HG02571 (cell line): ENCODE measurements at regions not wholly inside any gene's neighbourhood (a gene's known extent, or its start where the extent isn't known, plus 50 kb on each side); places are given as distances from the start of the nearest gene placed in this dataset.
A peak's percentile ranks its signal among the peaks of the same experiment; 100 is the strongest.

Experiments
- ATAC-seq: cut with Tn5 transposase; IDR thresholded peaks from one replicate; pipeline ENCODE4 v1.9.1; 2021; ENCODE audit warnings: mild to moderate bottlenecking, moderate library complexity; ENCODE audit not compliant: unreplicated experiment

DNA sequence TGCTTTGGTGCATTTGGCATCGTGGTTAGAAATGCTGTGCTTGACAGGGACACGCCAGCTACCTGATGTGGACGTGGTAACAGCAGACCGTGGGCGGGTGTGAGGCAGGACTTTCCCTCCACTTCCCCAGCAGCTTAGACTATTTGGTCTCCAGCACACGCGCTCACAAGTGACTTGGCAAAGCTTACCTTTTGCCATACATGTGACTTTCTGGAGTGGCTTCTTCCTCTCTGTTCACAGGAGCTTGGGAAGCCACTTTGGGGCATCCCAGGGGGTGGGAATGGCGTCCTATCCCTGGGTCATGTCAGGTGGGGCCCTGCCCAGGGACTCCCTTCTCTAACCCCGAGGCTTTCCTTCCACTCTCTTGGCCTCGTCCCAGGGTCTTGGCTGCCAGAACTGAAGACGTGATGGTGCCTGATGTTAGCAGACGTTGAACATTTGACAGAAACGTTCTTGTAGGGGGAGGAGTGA is 228.7 kb upstream of the KLF6 start:
- peak; percentile 89 for ATAC-seq

GRCh38 chr10:4012848-4013247 is 227.8 kb upstream of the KLF6 start:
- no peak for ATAC-seq

DNA sequence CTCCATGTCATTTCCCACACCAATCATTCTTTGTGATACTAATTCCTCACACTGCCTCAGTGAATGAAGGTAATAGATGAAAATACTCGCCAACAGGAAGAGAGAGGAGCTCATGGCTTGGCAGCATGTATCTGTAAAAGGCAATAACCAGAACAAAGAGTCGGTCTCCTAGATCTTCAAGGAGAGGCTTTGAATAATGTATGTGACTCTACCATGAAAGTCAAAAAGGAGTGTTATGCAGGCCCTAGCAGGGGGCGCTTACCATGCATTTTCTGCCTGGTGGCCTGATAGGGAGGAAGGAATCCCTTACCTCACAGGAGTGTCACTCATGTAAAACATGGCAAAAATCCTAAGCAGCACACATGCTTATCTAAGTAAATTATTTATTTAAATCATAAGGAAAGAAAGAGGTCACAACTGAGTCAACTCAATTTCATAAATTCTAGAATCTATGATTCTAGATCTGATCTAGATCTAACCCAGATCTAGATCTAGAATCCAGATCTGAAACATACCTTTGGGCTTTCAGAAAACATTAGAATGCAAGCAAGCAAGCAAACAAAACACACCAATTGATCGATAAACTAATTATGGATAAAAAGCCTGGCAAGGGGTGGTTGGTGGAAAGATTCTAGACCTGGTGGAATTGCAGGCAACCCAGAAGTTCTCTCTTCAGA is 226.3 kb upstream of the KLF6 start:
- no peak for ATAC-seq

DNA sequence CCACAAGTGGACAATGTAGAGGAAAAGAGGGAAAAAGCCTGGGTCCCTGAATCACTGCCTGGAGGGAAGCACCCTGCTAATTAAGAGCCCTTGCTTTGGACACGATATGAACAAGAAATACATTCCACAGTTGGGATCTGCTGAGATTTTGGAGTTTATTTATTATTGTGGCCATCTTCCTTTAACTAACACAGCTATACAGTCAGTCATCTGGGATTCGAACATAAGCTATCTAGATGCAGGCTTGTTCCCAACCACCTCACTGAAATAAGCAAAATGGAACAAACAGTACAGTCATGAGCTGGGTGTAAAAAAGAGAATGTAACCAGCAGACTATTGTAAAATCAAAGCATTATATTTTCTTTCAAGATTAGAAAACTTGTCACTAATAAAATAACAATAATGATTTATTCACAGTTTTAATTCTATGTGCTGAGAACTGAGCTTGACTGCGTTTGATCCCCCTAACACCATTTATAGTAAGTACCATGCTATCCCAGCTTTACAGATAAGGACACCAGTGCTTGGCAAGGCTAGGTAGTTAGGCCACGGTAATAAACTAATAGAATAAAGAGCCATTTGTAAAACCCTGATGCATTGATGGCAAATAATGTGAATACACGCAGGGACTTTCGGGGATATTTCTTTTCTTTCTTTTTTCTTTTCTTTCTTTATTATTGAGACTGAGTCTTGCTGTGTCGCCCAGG is 223.8 kb upstream of the KLF6 start:
- ATAC-seq, result no peak

GRCh38 chr10:4007771-4008170 is 222.8 kb upstream of the KLF6 start:
- no peak for ATAC-seq

- ATAC-seq, result no peak
Observed at GRCh38 chr10:4006858-4007257, 221.8 kb upstream of the KLF6 start.

DNA sequence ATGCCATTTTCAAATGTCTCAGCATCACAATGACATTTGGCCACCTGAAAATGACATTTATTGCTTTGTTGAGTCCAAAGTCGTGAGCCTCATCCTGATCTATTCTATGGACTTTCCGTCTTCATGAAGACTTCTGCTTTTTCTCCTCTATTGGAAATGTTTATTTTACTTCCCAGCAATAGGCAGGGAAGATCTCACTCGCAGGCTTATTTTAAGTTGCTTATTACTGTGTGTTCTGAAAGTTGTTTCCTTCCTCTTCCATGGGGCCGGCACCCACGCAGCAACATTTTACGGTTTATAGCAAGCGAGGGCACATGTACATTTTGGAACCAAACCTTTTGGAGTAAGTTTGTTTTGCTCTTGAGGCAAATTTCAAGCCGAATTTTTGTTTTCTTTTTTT is 221.0 kb upstream of the KLF6 start:
- no peak for ATAC-seq

DNA sequence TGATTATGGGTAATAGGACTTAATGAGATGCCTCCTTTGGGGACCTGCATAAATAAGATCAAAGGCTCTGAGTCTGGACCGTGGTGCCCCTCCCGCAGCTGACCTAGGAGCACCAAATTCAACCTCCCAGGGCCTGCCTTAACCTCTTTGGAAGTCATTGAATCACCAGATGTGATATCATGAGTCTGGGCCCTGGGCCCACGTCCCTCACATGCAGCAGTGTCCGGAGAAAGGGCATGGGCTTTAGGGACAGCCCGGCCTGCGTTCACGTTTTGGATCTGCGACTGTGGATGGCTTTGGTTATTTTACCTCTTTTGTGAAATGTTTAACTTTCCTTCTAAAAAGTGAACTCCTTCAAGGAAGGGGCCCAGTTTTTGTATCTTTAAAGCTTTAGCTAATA is 220.0 kb upstream of the KLF6 start:
- ATAC-seq, result no peak

GRCh38 chr10:4004144-4004543 is 219.1 kb upstream of the KLF6 start:
- ATAC-seq, result no peak

- no peak for ATAC-seq
Observed at GRCh38 chr10:4003348-4003973, 218.5 kb upstream of the KLF6 start.

DNA sequence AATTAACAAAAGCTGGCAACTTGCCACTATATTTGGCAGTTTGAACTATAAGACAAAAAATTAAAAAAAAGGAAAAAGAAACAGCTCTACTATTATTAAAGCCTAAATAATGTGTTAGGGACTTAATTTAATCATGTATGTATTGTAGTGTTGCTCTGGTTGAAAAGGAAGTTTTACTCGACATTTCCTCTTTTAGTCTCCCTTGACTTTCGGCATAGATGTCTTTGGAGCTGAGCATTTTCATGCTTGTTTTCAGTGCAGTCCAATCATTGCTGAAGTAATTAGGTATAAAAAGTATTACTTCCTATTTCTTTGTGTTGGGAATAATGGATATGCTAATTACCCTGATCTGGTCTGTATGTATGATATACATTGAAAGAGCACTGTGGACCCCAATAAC is 216.8 kb upstream of the KLF6 start:
- ATAC-seq, result no peak

- no peak for ATAC-seq
Observed at GRCh38 chr10:3999642-4000041, 214.6 kb upstream of the KLF6 start.

DNA sequence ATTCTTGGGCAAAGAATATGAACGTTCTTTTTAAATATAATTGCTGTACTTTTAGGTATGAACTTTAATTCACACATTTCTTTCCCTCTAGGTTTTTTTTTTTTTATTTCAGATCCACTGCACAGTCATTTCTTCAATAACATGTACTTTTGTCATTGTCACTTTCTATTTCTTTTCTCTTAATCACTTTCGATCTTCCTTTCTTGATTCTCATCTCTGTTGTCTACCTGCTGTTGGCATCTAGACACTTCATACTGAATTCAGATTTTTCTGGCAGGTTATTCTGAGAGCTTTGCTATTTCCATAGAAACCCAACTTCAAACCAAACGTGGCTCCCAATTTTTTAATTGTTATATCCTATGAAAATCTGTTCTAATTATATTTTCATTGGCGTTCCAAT is 211.7 kb upstream of the KLF6 start:
- no peak for ATAC-seq

GRCh38 chr10:3995302-3996210 is 210.5 kb upstream of the KLF6 start:
- ATAC-seq, result no peak

GRCh38 chr10:3992382-3993178 is 207.6 kb upstream of the KLF6 start:
- no peak for ATAC-seq

DNA sequence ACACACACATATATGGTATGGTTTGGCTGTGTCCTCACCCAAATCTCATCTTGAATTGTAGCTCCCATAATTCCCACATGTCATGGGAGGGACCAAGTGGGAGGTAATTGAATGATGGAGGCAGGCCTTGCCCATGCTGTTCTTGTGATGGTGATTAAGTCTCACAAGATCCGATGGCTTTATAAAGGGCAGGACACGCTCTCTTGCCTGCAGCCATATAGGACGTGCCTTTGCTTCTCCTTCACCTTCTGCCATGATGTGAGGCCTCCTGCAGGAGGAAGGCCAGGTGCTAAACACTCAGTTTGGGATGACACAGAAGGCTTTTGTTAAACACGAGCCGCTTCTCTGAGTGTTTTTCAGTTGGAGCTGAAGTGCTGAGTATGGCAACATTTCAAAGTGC is 205.3 kb upstream of the KLF6 start:
- ATAC-seq, result no peak

DNA sequence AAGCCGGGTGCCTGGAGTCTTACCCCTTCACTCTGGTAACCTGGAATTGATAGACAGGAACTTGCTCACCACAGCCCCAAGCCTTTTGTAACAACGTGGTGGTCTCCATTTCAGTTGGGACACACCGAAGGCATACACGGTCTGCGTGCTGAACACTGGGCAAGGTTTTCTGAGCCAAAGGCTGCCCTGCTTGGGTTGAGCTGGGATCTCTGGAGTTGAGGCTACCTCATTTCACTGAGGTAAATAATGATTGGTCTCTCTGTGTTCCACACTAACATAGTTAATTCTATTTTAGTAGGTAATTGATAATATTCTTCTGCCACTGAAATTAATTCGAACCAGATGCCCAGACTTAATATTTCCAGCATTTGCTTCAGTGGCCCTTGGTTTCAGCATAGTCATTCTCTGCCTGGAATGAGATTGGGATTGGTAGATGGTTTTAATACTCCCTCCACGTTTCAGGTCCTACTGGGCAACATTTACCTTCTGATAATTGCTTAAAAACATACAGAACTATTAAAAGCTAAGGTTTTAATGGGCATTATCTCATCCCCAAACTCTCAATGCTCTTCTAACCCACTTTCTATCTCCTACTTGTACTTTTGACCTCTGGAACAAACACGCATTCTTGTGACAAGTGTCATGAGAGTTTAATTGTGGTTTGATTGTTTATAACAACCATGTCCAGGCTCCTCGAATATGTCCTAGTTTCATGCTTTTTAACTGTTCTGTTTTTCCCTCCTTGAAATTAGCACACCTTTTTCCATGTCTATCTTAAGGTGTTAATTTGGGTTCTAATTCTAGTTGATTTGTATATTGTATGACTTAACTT is 202.3 kb upstream of the KLF6 start:
- ATAC-seq, result no peak

DNA sequence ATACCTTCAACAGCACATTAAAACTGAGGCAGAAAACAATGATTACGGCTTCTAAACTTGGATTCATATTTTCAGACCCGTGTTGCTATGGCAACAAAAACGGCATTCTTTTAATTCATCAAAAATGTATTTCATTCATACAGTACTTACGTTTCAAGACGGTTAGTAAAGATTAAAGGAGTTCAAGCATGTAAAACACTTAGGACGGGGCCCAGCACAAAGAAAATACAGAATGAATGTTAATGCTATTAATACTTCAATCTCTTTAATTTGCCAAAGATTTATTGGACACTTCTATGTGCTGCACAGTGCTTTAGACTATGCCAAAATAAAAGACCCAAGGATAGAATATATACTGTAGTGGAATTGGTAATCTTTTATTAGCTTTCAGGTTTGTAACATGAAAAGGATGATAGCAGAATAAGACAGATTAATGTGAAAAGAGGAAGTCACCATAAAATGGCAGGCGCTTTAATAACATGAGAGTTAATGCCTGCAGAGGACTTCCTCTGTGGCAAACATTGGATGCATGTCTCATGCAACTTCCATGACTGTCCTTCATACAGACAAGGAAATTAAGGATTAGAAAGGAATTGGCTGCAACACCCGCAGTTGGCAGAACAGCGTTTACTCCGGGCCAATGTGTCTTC is 201.6 kb upstream of the KLF6 start:
- no peak for ATAC-seq
